Activated CD4-positive, alpha-beta T cell treated with anti-CD3 and anti-CD28 coated beads, Interleukin-2, Interleukin-6, amounts not matched to agents 100 ng/mL and 50 ng/mL, durations not matched to agents 16 hours and 8 hours (primary cell): ENCODE measurements at regions not wholly inside any gene's neighbourhood (a gene's known extent, or its start where the extent isn't known, plus 50 kb on each side); places are given as distances from the start of the nearest gene placed in this dataset.
"Not testable (repeated sequence)": the region's sequence is repeated elsewhere in the genome, so short reads cannot be mapped to it uniquely, and the experiment has no call there.

Experiments
- DNase-seq: peaks from one replicate; pipeline ENCODE4 v3.0.0-alpha.2; 2020

- no peak for DNase-seq
Measured at GRCh38 chr2:37573451-37574388, 97.7 kb downstream of the CDC42EP3 start.

GRCh38 chr2:37575780-37576179 lies 95.7 kb downstream of the CDC42EP3 start:
- no peak for DNase-seq

- DNase-seq, result not testable (repeated sequence)
Measured at GRCh38 chr2:37576194-37576593, 95.2 kb downstream of the CDC42EP3 start.

- DNase-seq, result no peak
Measured at GRCh38 chr2:37576831-37577230, 94.6 kb downstream of the CDC42EP3 start.

GRCh38 chr2:37579192-37579713 lies 92.2 kb downstream of the CDC42EP3 start:
- no peak for DNase-seq

GRCh38 chr2:37579949-37580348 lies 91.5 kb downstream of the CDC42EP3 start:
- not testable (repeated sequence) for DNase-seq

GRCh38 chr2:37581433-37581832 lies 90.0 kb downstream of the CDC42EP3 start:
- no peak for DNase-seq

GRCh38 chr2:37582481-37583220 lies 88.8 kb downstream of the CDC42EP3 start:
- DNase-seq, result peak; percentile 43

GRCh38 chr2:37583402-37583801 lies 88.0 kb downstream of the CDC42EP3 start:
- DNase-seq, result no peak

- no peak for DNase-seq
Measured at GRCh38 chr2:37583867-37584266, 87.6 kb downstream of the CDC42EP3 start.

GRCh38 chr2:37585295-37585908 lies 86.0 kb downstream of the CDC42EP3 start:
- DNase-seq, result peak; percentile 43

- DNase-seq, result peak; percentile 92
Measured at GRCh38 chr2:37585982-37586621, 85.3 kb downstream of the CDC42EP3 start.

GRCh38 chr2:37586663-37587317 lies 84.7 kb downstream of the CDC42EP3 start:
- no peak for DNase-seq

- DNase-seq, result peak; percentile 34
Measured at GRCh38 chr2:37587817-37588216, 83.6 kb downstream of the CDC42EP3 start.

- DNase-seq, result peak; percentile 37
Measured at GRCh38 chr2:37588316-37588777, 83.1 kb downstream of the CDC42EP3 start.

- peak; percentile 73 for DNase-seq
Measured at GRCh38 chr2:37589298-37589697, 82.1 kb downstream of the CDC42EP3 start.

- no peak for DNase-seq
Measured at GRCh38 chr2:37590119-37590571, 81.3 kb downstream of the CDC42EP3 start.
